IMR-90 (cell line): ENCODE measurements at regions not wholly inside any gene's neighbourhood (a gene's known extent, or its start where the extent isn't known, plus 50 kb on each side); places are given as distances from the start of the nearest gene placed in this dataset.

ENCODE experiments used
- ATAC-seq: fragments of 200-7000 bp; cut with Tn5 transposase; 2 replicates; pipeline ENCODE4 v1.9.1; 2020; ENCODE audit warnings: low read depth, mild to moderate bottlenecking, moderate library complexity
- BruUV-seq: library from RNA; stranded (reverse); fragments of 400-500 nt; replicated peaks from 2 replicates; lab custom pipeline; 2021; lab: Mats Ljungman, UMichigan
- CTCF ChIA-PET: fragments of 300-600 bp; formaldehyde crosslinking; extraction: SDS; loops from one replicate; lab custom pipeline; 2021; ENCODE audit warnings: antibody characterized with exemption; lab: Yijun Ruan, JAX
- POLR2A ChIA-PET: fragments of 300-600 bp; sonication (Branson Sonifier 250); formaldehyde crosslinking; loops from one replicate; lab custom pipeline; 2022; ENCODE audit warnings: antibody characterized with exemption; ENCODE audit not compliant: unreplicated experiment; lab: Charles Lee
- DNase-seq: peaks from one replicate; pipeline ENCODE4 v3.0.0; 2013
- H2AFZ ChIP-seq: replicated peaks from 2 replicates; pipeline ENCODE3; 2013; ENCODE audit warnings: low read length, mild to moderate bottlenecking; ENCODE audit not compliant: poor library complexity
- H2AK5ac ChIP-seq: 2 replicates; pipeline ENCODE4 v1.6.1; 2013; ENCODE audit warnings: low read depth, low read length, inconsistent platforms
- H2AK9ac ChIP-seq: replicated peaks from 2 replicates; pipeline ENCODE3; 2013; ENCODE audit warnings: mild to moderate bottlenecking, low read depth, low read length, moderate library complexity; ENCODE audit not compliant: poor library complexity
- H2BK120ac ChIP-seq: 2 replicates; pipeline ENCODE4 v1.6.1; 2013; ENCODE audit warnings: low read depth, low read length, inconsistent platforms
- H2BK15ac ChIP-seq: 3 replicates; pipeline ENCODE4 v1.6.1; 2013; ENCODE audit warnings: low read depth, low read length, inconsistent platforms
- H2BK20ac ChIP-seq: 2 replicates; pipeline ENCODE4 v1.6.1; 2013; ENCODE audit warnings: low read depth, mild to moderate bottlenecking, inconsistent platforms, low read length, moderate library complexity
- H2BK5ac ChIP-seq: 2 replicates; pipeline ENCODE4 v1.6.1; 2013; ENCODE audit warnings: mild to moderate bottlenecking, low read depth, low read length, inconsistent platforms; ENCODE audit not compliant: poor library complexity, severe bottlenecking
- H3K14ac ChIP-seq: replicated peaks from 2 replicates; pipeline ENCODE4 v1.6.1; 2013; ENCODE audit warnings: low read depth, low read length, inconsistent platforms
- H3K18ac ChIP-seq: 2 replicates; pipeline ENCODE4 v1.6.1; 2013; ENCODE audit warnings: low read depth, low read length, control low read depth
- H3K23ac ChIP-seq: 2 replicates; pipeline ENCODE4 v1.6.1; 2013; ENCODE audit warnings: low read depth, low read length, inconsistent platforms
- H3K27ac ChIP-seq: 2 replicates; pipeline ENCODE4 v1.5.1; 2013; ENCODE audit warnings: mild to moderate bottlenecking, control low read depth, low read length; ENCODE audit not compliant: insufficient read depth
- H3K27me3 ChIP-seq: 2 replicates; pipeline ENCODE4 v1.6.1; 2013; ENCODE audit warnings: low read length; ENCODE audit not compliant: control insufficient read depth, insufficient read depth
- H3K36me3 ChIP-seq: 2 replicates; pipeline ENCODE4 v1.6.1; 2013; ENCODE audit warnings: low read length, mixed read lengths; ENCODE audit not compliant: control insufficient read depth, insufficient read depth
- H3K4ac ChIP-seq: 2 replicates; pipeline ENCODE4 v1.6.1; 2013; ENCODE audit warnings: low read depth, low read length, inconsistent platforms
- H3K4me1 ChIP-seq: 2 replicates; pipeline ENCODE4 v1.6.1; 2013; ENCODE audit warnings: low read length, mixed read lengths; ENCODE audit not compliant: control insufficient read depth, insufficient read depth
- H3K4me2 ChIP-seq: 2 replicates; pipeline ENCODE4 v1.6.1; 2013; ENCODE audit warnings: low read depth, mild to moderate bottlenecking, control low read depth, low read length, moderate library complexity
- H3K4me3 ChIP-seq: 2 replicates; pipeline ENCODE4 v1.5.1; 2013; ENCODE audit warnings: low read depth, mild to moderate bottlenecking, control low read depth, low read length, moderate library complexity; ENCODE audit not compliant: insufficient read depth
- H3K56ac ChIP-seq: 2 replicates; pipeline ENCODE4 v1.6.1; 2013; ENCODE audit warnings: low read length, inconsistent platforms; ENCODE audit not compliant: insufficient read depth; ENCODE audit errors: extremely low read depth
- H3K79me1 ChIP-seq, 2 experiments: 2 replicates each; pipeline ENCODE4 v1.6.1; 2013; ENCODE audit warnings: low read length in 2 of 2, inconsistent platforms in 1 of 2, low read depth in 1 of 2
- H3K9ac ChIP-seq: 2 replicates; pipeline ENCODE4 v1.6.1; 2013; ENCODE audit warnings: low read depth, low read length, control low read depth
- H3K9me1 ChIP-seq: 2 replicates; pipeline ENCODE4 v1.6.1; 2013; ENCODE audit warnings: low read length, inconsistent platforms; ENCODE audit not compliant: insufficient read depth
- H3K9me3 ChIP-seq: 2 replicates; pipeline ENCODE4 v1.6.1; 2013; ENCODE audit warnings: low read length; ENCODE audit not compliant: control insufficient read depth, insufficient read depth
- H4K20me1 ChIP-seq: 2 replicates; pipeline ENCODE4 v1.6.1; 2013; ENCODE audit warnings: low read length, inconsistent platforms; ENCODE audit not compliant: insufficient read depth
- H4K5ac ChIP-seq: 2 replicates; pipeline ENCODE4 v1.6.1; 2013; ENCODE audit warnings: mild to moderate bottlenecking, low read depth, low read length, control low read depth
- H4K8ac ChIP-seq, 2 experiments: 2 replicates each; pipeline ENCODE4 v1.6.1; 2013; ENCODE audit warnings: low read depth in 2 of 2, low read length in 2 of 2, control low read depth in 1 of 2, inconsistent platforms in 1 of 2
- H4K91ac ChIP-seq: 2 replicates; pipeline ENCODE4 v1.6.1; 2013; ENCODE audit warnings: low read depth, low read length, inconsistent platforms; ENCODE audit not compliant: insufficient read depth
- CHD1 ChIP-seq: IDR thresholded peaks from 2 replicates; pipeline ENCODE4 v1.6.1; 2012; ENCODE audit warnings: low read depth, low read length, improper control_type of control experiment
- MXI1 ChIP-seq: IDR thresholded peaks from 2 replicates; pipeline ENCODE4 v1.6.1; 2012; ENCODE audit warnings: low read depth, mild to moderate bottlenecking, low read length, moderate library complexity, borderline replicate concordance
- NFE2L2 ChIP-seq: fragments of 150-350 bp; IDR thresholded peaks from 2 replicates; pipeline ENCODE4 v1.6.1; 2016; ENCODE audit warnings: low read depth, mild to moderate bottlenecking, low read length
- RAD21 ChIP-seq: IDR thresholded peaks from 2 replicates; pipeline ENCODE4 v1.6.1; 2012; ENCODE audit warnings: low read length, improper control_type of control experiment
- RCOR1 ChIP-seq: IDR thresholded peaks from 2 replicates; pipeline ENCODE4 v1.6.1; 2012; ENCODE audit warnings: mild to moderate bottlenecking, low read length, improper control_type of control experiment; ENCODE audit not compliant: insufficient replicate concordance
- SMC3 ChIP-seq: fragments of 150-350 bp; IDR thresholded peaks from 2 replicates; pipeline ENCODE4 v1.6.1; 2016; ENCODE audit warnings: low read depth, mild to moderate bottlenecking, antibody characterized with exemption, low read length, moderate library complexity
- WGBS, 2 experiments: methylation state at CpG; one replicate each; pipeline versions ENCODE4 v1.1.5 to v1.1.7; 2013; ENCODE audit warnings: missing lambda C conversion rate in 2 of 2; ENCODE audit not compliant: insufficient read length in 1 of 2; ENCODE audit errors: extremely low coverage in 2 of 2; 5-methylcytosine and 5-hydroxymethylcytosine counted together
- dilution Hi-C: fragments of 300-500 bp; cut with HindIII; formaldehyde crosslinking; loops from one replicate; pipeline ENCODE4 v1.14.3; 2018; ENCODE audit warnings: low sequenced_read_pairs; ENCODE audit not compliant: unreplicated experiment
- in situ Hi-C: fragments of 300-500 bp; cut with MboI; formaldehyde crosslinking; loops from 3 replicates; pipeline ENCODE4 v1.14.3; 2019; ENCODE audit warnings: low sequenced_read_pairs, inconsistent platforms, mixed read lengths
- intact Hi-C: fragments of 100-400 bp; cut with micrococcal nuclease; formaldehyde crosslinking; loops from 2 replicates; pipeline ENCODE4 v1.10.0; 2022

DNA sequence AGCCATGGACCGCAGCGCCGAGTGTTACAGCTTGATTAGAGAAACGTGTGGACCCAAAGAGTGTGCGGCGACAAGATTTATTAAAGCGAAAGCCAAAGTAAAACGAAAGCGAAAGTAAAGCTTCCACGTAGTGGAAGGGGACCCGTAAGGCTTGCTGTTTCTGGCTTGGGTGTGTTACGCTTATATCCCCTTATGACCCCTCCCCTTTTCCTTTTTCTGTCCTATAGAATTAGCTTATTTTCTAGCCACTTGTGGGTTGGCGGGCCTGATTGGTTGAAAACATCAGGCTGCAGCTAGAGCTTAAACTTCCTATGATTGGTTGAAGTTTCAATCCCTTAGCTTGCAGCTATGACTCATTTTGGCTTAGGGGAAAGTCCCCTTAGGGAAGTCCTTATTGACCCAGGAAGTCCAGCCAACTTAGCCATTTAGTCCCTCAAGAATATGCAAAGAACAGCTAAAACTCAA lies 969.7 kb downstream of the DCDC2C start:
- in situ Hi-C loops: no loop called here
- Histone ChIP-seq H3K4me2 (no peak overlapping the region), H3K9ac (no peak overlapping the region)

More for the DNA sequence above, 969.7 kb downstream of the DCDC2C start:
- no peaks in the 10 kb centered on the region for H3K9me1 ChIP-seq
- H2BK5ac ChIP-seq: no peak overlapping the region
- no peak overlapping the region for H4K91ac ChIP-seq
- dilution Hi-C loops (no loop called here), intact Hi-C loops (no loop called here)
- no TSS peak for BruUV-seq
- no peak overlapping the region for H3K23ac ChIP-seq
- no peak overlapping the region for H4K5ac ChIP-seq
- ATAC-seq (no peak), DNase-seq (no peak)
- no peak overlapping the region for H3K4me3 ChIP-seq
- H3K14ac ChIP-seq: no peak overlapping the region
- H3K36me3 ChIP-seq: no peaks in the 10 kb centered on the region
- no peak overlapping the region for H3K27ac ChIP-seq
- no peak overlapping the region for H3K18ac ChIP-seq
- ChIA-PET POLR2A (no interaction called here), CTCF (interaction anchor here (0.6 kb wide), 1 partner anchor 1196 kb away, joined by 3 read pairs; no protein-coding TSS in a partner anchor)
- no peak overlapping the region for H2BK20ac ChIP-seq
- H4K20me1 ChIP-seq: no peaks in the 10 kb centered on the region
- no peak overlapping the region for H3K4ac ChIP-seq
- 76% methylated on average over 4 of the region's 13 CpGs; no CpG with 5 or more reads in 1 of the 2 experiments for WGBS, 2 experiments
- no peak overlapping the region for H3K56ac ChIP-seq
- no peaks in the 10 kb centered on the region for H3K27me3 ChIP-seq
- no peak overlapping the region for H2AFZ ChIP-seq
- H2BK120ac ChIP-seq: no peak overlapping the region
- peaks cover 22% of the 10 kb centered on the region for H3K9me3 ChIP-seq
- TF ChIP-seq RCOR1: no peak
- no peak for TF ChIP-seq CHD1
- no peak for TF ChIP-seq MXI1
- no peak for TF ChIP-seq NFE2L2
- TF ChIP-seq SMC3: no peak
- TF ChIP-seq RAD21: no peak
- H4K8ac ChIP-seq: no peak overlapping the region
- no peaks in the 10 kb centered on the region for H3K79me1 ChIP-seq
- H3K4me1 ChIP-seq: no peaks in the 10 kb centered on the region
- H2BK15ac ChIP-seq: no peak overlapping the region
- no peak overlapping the region for H2AK5ac ChIP-seq
- no peak overlapping the region for H2AK9ac ChIP-seq
